HepG2 (cell line): ENCODE measurements at regions not wholly inside any gene's neighbourhood (a gene's known extent, or its start where the extent isn't known, plus 50 kb on each side); places are given as distances from the start of the nearest gene placed in this dataset.

Source experiments
- ATAC-seq: fragments of 200-7000 bp; cut with Tn5 transposase; 3 replicates; pipeline ENCODE4 v1.9.1; 2020; ENCODE audit warnings: mild to moderate bottlenecking, moderate library complexity
- BruUV-seq: library from RNA; stranded (reverse); fragments of 400-500 nt; replicated peaks from 2 replicates; lab custom pipeline; 2021; lab: Mats Ljungman, UMichigan
- CTCF ChIA-PET: fragments of 300-600 bp; formaldehyde crosslinking; extraction: SDS; loops from one replicate; lab custom pipeline; 2021; ENCODE audit warnings: low total read pairs, inconsistent platforms, low intra/inter-chr PET ratio; lab: Yijun Ruan, JAX
- POLR2A ChIA-PET: fragments of 350-600 bp; sonication (Branson Sonifier 250); formaldehyde crosslinking; loops from one replicate; lab custom pipeline; 2020; ENCODE audit warnings: antibody characterized with exemption, inconsistent platforms; lab: Yijun Ruan, JAX
- DNase-seq: peaks from one replicate; pipeline ENCODE4 v3.0.0-alpha.2; 2015; ENCODE audit warnings: low spot score
- FAIRE-seq: peaks from 3 replicates; lab custom pipeline; 2011; peaks lifted over from hg19 to GRCh38; lab: Jason Lieb, UNC
- H2AFZ ChIP-seq: one replicate; pipeline ENCODE4 v1.6.1; 2011; ENCODE audit warnings: low read length, inconsistent platforms
- H3K27ac ChIP-seq: fragments of 300-600 bp; 3 replicates; pipeline ENCODE4 v1.8.0; 2011; ENCODE audit warnings: mixed run types, mild to moderate bottlenecking, mixed read lengths, low read length, inconsistent platforms; ENCODE audit not compliant: insufficient read depth; ENCODE audit errors: extremely low read length
- H3K27me3 ChIP-seq, 2 experiments: fragments of 200-600 bp in 1 of 2; 2 replicates in 1 of 2; 3 replicates in 1 of 2; pipeline versions ENCODE4 v1.6.0 to v1.8.0; 2011; ENCODE audit warnings: low read length in 2 of 2, mild to moderate bottlenecking in 2 of 2, moderate library complexity in 2 of 2, inconsistent platforms in 1 of 2; ENCODE audit not compliant: insufficient read depth in 2 of 2, control insufficient read depth in 1 of 2
- H3K36me3 ChIP-seq, 2 experiments: fragments of 200-600 bp in 1 of 2; replicated peaks in 1 of 2; 2 replicates in 1 of 2; 3 replicates in 1 of 2; pipeline versions ENCODE4 v1.5.1 to v1.8.0; 2011; ENCODE audit warnings: low read length in 2 of 2, inconsistent platforms in 1 of 2; ENCODE audit not compliant: insufficient read depth in 2 of 2, control insufficient read depth in 1 of 2
- H3K4me1 ChIP-seq: 2 replicates; pipeline ENCODE4 v1.5.1; 2012; ENCODE audit warnings: low read length, inconsistent platforms; ENCODE audit not compliant: insufficient read depth
- H3K4me2 ChIP-seq: 2 replicates; pipeline ENCODE4 v1.6.0; 2011; ENCODE audit warnings: low read depth, low read length, inconsistent platforms
- H3K4me3 ChIP-seq, 3 experiments: fragments of 200-600 bp in 1 of 3; sonication (generic), shearing (Covaris generic) in 1 of 3; replicated peaks in 1 of 3; 2 replicates each; pipeline ENCODE4 v1.5.1; 2011 to 2016; ENCODE audit warnings: low read length in 3 of 3, inconsistent platforms in 2 of 3, low read depth in 2 of 3, mild to moderate bottlenecking in 2 of 3, control low read depth in 1 of 3, mixed read lengths in 1 of 3; ENCODE audit not compliant: insufficient read depth in 1 of 3
- H3K79me2 ChIP-seq: one replicate; pipeline ENCODE4 v1.6.1; 2011; ENCODE audit warnings: low read length, inconsistent platforms; ENCODE audit not compliant: insufficient read depth
- H3K9ac ChIP-seq: 2 replicates; pipeline ENCODE4 v1.6.0; 2011; ENCODE audit warnings: mild to moderate bottlenecking, low read depth, low read length, inconsistent platforms; ENCODE audit not compliant: insufficient read depth
- H3K9me3 ChIP-seq: 2 replicates; pipeline ENCODE4 v1.5.1; 2012; ENCODE audit warnings: mild to moderate bottlenecking, low read length
- H4K20me1 ChIP-seq: 2 replicates; pipeline ENCODE4 v1.6.0; 2011; ENCODE audit warnings: inconsistent platforms, mild to moderate bottlenecking, low read length, moderate library complexity; ENCODE audit not compliant: insufficient read depth
- AKNA ChIP-seq: sonication (generic); formaldehyde crosslinking; IDR thresholded peaks from 2 replicates; pipeline ENCODE4 v1.4.0; 2020; ENCODE audit warnings: missing genetic modification reagents, borderline replicate concordance
- EZH2 ChIP-seq: conservative IDR thresholded peaks from 2 replicates; pipeline ENCODE4 v1.6.1; 2012; ENCODE audit warnings: mild to moderate bottlenecking, low read depth, low read length, moderate library complexity
- NR2F1 ChIP-seq, 2 experiments: fragments of 450-650 bp in 1 of 2; formaldehyde crosslinking in 1 of 2; IDR thresholded peaks; 2 replicates each; pipeline versions ENCODE4 v1.5.0 to v1.6.1; 2016 to 2020; ENCODE audit warnings: mild to moderate bottlenecking in 1 of 2, missing compliant biosample characterization in 1 of 2, missing genetic modification reagents in 1 of 2, moderate library complexity in 1 of 2
- TFE3 ChIP-seq: IDR thresholded peaks from 2 replicates; pipeline ENCODE4 v1.6.1; 2016
- UBTF ChIP-seq: sonication (generic); formaldehyde crosslinking; IDR thresholded peaks from 2 replicates; pipeline ENCODE4 v1.4.0; 2020; ENCODE audit warnings: mild to moderate bottlenecking, missing genetic modification reagents
- ZBTB4 ChIP-seq: sonication (generic); formaldehyde crosslinking; IDR thresholded peaks from 2 replicates; pipeline ENCODE4 v1.4.0; 2020; ENCODE audit warnings: missing genetic modification reagents, mild to moderate bottlenecking, borderline replicate concordance
- ZNF446 ChIP-seq: sonication (generic); formaldehyde crosslinking; IDR thresholded peaks from 2 replicates; pipeline ENCODE4 v1.5.0; 2020; ENCODE audit warnings: mild to moderate bottlenecking, missing genetic modification reagents
- ZNF543 ChIP-seq: sonication (generic); formaldehyde crosslinking; IDR thresholded peaks from 2 replicates; pipeline ENCODE4 v1.4.0; 2020; ENCODE audit warnings: mild to moderate bottlenecking, missing genetic modification reagents
- ZSCAN22 ChIP-seq: sonication (generic); formaldehyde crosslinking; IDR thresholded peaks from 2 replicates; pipeline ENCODE4 v1.4.0; 2020; ENCODE audit warnings: mild to moderate bottlenecking, missing genetic modification reagents
- WGBS: methylation state at CpG from one replicate; pipeline ENCODE4 v1.1.6; 2017; ENCODE audit warnings: low lambda C conversion rate; 5-methylcytosine and 5-hydroxymethylcytosine counted together
- in situ Hi-C: cut with HindIII; loops from 2 replicates; pipeline ENCODE4 v1.10.0; 2017; ENCODE audit warnings: low pct_unique_long_range_greater_than_20kb; ENCODE audit not compliant: extremely low pct_ligation_motif_present
- intact Hi-C: fragments of 100-400 bp; cut with micrococcal nuclease; formaldehyde crosslinking; loops from one replicate; pipeline ENCODE4 v1.10.0; 2022; ENCODE audit not compliant: unreplicated experiment

DNA sequence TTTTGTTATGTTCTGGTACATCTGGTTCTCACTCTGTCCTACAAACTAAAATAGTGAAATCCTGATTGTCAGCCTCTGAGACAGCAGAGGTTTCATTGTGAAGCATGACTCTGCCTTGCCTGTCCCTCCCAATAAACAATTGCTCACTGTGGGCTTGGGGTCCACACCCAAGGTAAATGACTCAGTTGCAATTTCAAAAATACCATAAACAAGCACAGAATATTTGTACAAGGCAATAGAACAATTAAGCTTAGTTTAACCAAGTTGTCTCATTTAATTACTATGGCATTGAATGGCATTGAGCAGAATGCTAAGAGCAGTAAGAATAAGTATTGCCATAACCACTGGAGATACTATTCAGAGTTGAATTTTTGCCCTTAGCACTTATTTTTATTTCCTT lies 353.6 kb downstream of the SPRY2 start (continued):
- TF ChIP-seq AKNA (CRISPR knock-in tag) (no peak), EZH2 (no peak), UBTF (CRISPR knock-in tag) (no peak), ZNF446 (CRISPR knock-in tag) (no peak), NR2F1 (CRISPR knock-in tag; IDR thresholded peaks at IDR 0.05) (no peak)

- ChIA-PET CTCF (no interaction called here), POLR2A (no interaction called here)
- Histone ChIP-seq H3K4me1 (no peaks in the 10 kb centered on the region), H3K9ac (no peak overlapping the region), H3K36me3 (no peaks in the 10 kb centered on the region), H2AFZ (no peak overlapping the region), H3K79me2 (no peaks in the 10 kb centered on the region), H3K27ac (no peak overlapping the region), H3K9me3 (peaks cover 56% of the 10 kb centered on the region), H3K4me2 (no peak overlapping the region), H4K20me1 (no peaks in the 10 kb centered on the region), H3K27me3 (no peaks in the 10 kb centered on the region), H3K4me3 (no peak overlapping the region)
- FAIRE-seq (no peak), ATAC-seq (no peak), DNase-seq (no peak)
- no TSS peak for BruUV-seq
- WGBS = 26% methylated on average over 1 of the region's 1 CpG
- intact Hi-C loops = no loop called here
- in situ Hi-C loops = no loop called here
- TF ChIP-seq ZBTB4 (CRISPR knock-in tag) = no peak
- TF ChIP-seq ZNF543 (CRISPR knock-in tag) = no peak
- no peak for TF ChIP-seq ZSCAN22 (CRISPR knock-in tag)
- no peak for TF ChIP-seq TFE3 (CRISPR knock-in tag)
Measured at GRCh38 chr13:79986890-79987289, 354.0 kb downstream of the SPRY2 start.
